Renal cortical epithelial cell (primary cell): ENCODE measurements at regions not wholly inside any gene's neighbourhood (a gene's known extent, or its start where the extent isn't known, plus 50 kb on each side); places are given as distances from the start of the nearest gene placed in this dataset.
"Not testable (repeated sequence)": the region's sequence is repeated elsewhere in the genome, so short reads cannot be mapped to it uniquely, and the experiment has no call there.

ENCODE experiments used
- DNase-seq: peaks from one replicate; pipeline ENCODE4 v3.0.0-alpha.2; 2011; ENCODE audit warnings: low read depth

GRCh38 chr14:104304451-104305351 is 166.3 kb downstream of the KIF26A start:
- no peak for DNase-seq

GRCh38 chr14:104305511-104306449 is 167.4 kb downstream of the KIF26A start:
- no peak for DNase-seq

- DNase-seq: no peak
Observed at GRCh38 chr14:104306450-104307040, 168.2 kb downstream of the KIF26A start.

DNA sequence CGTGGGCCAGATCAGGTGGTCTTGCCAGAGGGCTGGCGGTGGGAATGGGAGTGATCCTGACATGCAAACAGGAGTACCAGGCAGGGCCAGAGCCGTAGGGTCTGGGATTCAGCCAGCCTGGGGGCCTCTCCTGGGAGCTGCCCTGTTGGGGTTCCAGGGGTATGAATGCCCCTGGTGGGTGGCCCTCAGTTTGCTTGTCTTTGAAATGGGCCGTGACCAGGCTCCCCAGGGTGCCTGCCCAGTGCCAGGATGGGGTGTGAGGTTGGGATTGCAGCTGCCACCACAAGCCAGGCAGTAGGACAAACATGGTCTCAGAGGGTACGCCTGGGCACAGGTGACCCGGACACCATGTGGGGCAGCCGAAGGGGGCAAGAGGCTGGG is 168.8 kb downstream of the KIF26A start:
- no peak for DNase-seq

GRCh38 chr14:104307627-104308401 is 169.4 kb downstream of the KIF26A start:
- DNase-seq: no peak

GRCh38 chr14:104308534-104308933 is 170.1 kb downstream of the KIF26A start:
- not testable (repeated sequence) for DNase-seq

- no peak for DNase-seq
Observed at GRCh38 chr14:104309657-104310369, 171.4 kb downstream of the KIF26A start.

- DNase-seq: no peak
Observed at GRCh38 chr14:104311358-104311757, 173.0 kb downstream of the KIF26A start.

GRCh38 chr14:104313674-104314073 is 175.3 kb downstream of the KIF26A start:
- no peak for DNase-seq

DNA sequence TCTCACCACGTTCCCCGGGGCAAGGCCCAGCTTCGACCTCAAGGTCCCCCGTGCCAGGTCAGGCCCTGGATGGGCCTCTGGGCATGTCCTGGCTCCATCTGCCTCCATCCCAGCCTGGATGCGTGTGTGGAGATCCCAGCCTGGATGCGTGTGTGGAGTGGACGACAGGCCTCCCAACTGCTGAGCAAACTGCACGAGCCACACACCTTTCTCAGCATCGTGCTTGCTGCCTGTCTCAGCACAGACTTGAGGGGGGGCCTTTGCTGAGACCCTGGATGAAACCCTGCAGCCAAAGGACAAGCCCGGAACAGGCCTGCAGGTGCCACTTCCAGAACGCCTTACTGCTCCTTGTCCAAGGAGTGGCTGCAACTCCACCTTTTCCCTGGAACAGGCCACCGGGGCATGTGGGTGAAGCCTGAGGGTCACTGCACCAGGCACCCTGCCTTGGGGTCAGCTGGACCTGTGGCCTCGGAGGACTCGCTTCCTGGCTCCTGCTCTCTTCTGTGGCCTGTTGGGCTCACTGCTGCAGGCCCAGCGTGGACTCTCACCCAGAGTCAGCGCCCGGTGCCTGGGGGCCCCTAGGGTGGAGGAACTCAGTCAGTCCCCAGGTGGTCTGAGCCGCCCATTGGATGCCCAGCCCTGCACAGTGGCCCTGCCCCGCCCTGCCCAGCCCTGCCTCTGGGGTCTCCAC is 176.0 kb downstream of the KIF26A start:
- no peak for DNase-seq

- DNase-seq: no peak
Observed at GRCh38 chr14:104315169-104315568, 176.8 kb downstream of the KIF26A start.

DNA sequence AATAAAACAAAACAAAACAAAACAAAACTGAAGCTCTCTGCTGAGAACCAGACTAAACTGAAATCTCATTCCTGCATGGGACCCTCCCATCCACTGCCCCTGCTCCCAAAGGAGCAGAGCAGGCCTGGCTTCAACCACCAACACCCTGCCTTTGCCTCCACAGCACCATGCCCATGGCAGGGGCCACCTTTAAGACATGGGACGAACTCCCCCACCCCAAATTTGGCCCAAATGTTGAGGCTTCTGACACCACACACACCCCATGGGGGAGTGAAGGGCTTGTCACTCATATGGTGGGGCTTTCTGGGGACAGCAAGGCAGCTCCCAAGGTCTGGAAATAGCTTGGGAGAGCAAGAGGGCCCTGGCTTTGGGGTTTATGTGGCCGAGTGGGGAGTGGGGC is 177.2 kb downstream of the KIF26A start:
- DNase-seq: no peak

GRCh38 chr14:104316121-104316722 is 177.8 kb downstream of the KIF26A start:
- DNase-seq: no peak

- DNase-seq: no peak
Observed at GRCh38 chr14:104316723-104317491, 178.5 kb downstream of the KIF26A start.

GRCh38 chr14:104317492-104317805 is 179.1 kb downstream of the KIF26A start:
- no peak for DNase-seq

DNA sequence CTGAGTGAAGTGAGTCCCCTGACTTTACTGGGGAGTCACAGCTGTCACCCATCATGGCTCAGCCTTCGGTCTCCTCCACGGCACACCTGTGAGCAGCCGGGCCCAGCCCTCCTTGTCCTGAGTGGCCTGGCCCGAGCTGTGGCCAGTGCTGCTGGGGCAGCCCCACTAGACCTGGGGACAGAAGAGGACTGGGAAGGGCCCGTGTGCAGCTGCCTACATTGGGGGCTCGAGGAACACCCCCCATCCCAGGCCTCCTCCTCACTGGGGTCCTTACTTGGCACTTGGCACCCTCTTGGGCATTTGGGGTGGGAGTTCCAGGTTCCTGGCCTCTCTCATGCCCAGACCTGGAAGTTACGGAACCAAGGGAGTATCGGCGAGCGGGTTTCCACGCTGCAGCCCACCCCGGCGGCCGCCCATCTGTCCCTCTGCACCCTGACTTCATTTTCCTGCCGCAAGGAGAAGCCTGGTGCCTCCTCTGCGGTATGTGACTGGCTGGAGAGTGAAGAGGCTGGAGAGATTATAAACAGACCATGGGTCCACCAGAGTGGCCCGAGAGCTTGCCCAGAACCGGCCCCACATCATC is 179.7 kb downstream of the KIF26A start:
- no peak for DNase-seq

DNA sequence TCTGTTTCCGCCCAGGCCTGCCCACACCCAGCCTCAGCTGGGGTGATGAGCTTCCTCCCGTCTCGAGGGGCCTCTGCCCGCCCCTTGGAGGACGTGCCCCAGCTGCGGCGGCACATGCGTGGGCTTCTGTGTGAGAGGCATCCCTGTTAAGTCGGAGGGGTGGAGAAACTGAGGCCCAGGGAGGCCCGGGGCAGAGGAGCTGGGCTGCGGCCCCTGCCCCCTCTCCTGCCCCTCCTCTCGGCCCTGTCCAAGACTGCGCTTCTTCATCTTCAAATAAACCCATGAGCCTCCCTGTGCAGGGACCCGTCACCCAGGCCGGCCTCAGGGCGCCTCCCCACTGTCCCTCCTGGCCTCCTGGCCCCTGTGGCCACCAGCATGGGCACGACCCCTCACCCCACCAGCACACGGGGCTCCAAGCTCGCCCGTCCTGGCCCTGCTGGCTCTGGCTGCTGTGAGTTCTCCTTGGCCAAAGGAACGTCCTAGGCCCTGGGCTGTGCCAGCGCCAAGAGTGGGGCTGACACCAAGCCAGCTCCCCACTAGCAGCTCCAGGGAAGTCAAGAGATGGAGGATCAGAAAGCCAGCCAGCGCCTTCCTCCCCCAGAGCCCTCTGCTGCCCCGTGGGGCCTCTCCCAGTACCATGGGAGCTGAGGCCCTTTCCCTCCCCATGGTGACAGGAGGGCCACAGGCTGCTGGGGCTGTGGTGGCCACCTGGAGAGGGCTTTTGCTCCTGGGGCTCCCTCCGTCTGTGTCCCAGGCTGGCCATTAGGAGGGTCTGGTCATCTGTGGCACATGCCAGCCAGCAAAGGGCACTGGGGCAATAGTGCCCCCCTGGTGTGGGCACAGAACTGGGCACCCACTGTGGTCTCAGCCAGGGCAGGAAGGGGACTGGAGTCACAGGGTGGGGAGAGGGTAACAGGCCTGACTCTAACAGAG is 180.4 kb downstream of the KIF26A start:
- no peak for DNase-seq
